K562 (cell line): ENCODE measurements at regions not wholly inside any gene's neighbourhood (a gene's known extent, or its start where the extent isn't known, plus 50 kb on each side); places are given as distances from the start of the nearest gene placed in this dataset.

ENCODE experiments used
- ATAC-seq: fragments of 200-7000 bp; cut with Tn5 transposase; 3 replicates; pipeline ENCODE4 v1.9.1; 2020; ENCODE audit warnings: moderate library complexity
- BruUV-seq: library from RNA; stranded (reverse); fragments of 400-500 nt; replicated peaks from 2 replicates; lab custom pipeline; 2021; lab: Mats Ljungman, UMichigan
- CTCF ChIA-PET: fragments of 300-600 bp; formaldehyde crosslinking; extraction: SDS; loops from one replicate; lab custom pipeline; 2021; ENCODE audit warnings: low intra/inter-chr PET ratio; lab: Yijun Ruan, JAX
- POLR2A ChIA-PET: fragments of 300-600, 350-650 bp; sonication (Branson Sonifier 250); formaldehyde crosslinking; extraction: SDS; loops from one replicate; lab custom pipeline; 2021; ENCODE audit warnings: antibody characterized with exemption, inconsistent platforms; lab: Yijun Ruan, JAX
- DNase-seq, 4 experiments: peaks; one replicate each; pipeline versions ENCODE4 v3.0.0 to v3.0.0-alpha.2; 2011 to 2018; ENCODE audit warnings: low spot score in 3 of 4, mixed read lengths in 3 of 4; ENCODE audit errors: extremely low read depth in 1 of 4
- FAIRE-seq: peaks from 2 replicates; lab custom pipeline; 2011; peaks lifted over from hg19 to GRCh38; lab: Jason Lieb, UNC
- H2AFZ ChIP-seq: 2 replicates; pipeline ENCODE4 v1.6.0; 2011; ENCODE audit warnings: low read depth, low read length, control low read depth, inconsistent platforms
- H3K27ac ChIP-seq: fragments of 200-600 bp; 3 replicates; pipeline ENCODE4 v1.8.0; 2011; ENCODE audit warnings: low read depth, mild to moderate bottlenecking, control low read depth, inconsistent platforms, low read length, moderate library complexity, mixed read lengths; ENCODE audit errors: extremely low read depth
- H3K27me3 ChIP-seq, 2 experiments: fragments of 300-600 bp in 1 of 2; 2 replicates in 1 of 2; 3 replicates in 1 of 2; pipeline versions ENCODE4 v1.6.0 to v1.8.0; 2011; ENCODE audit warnings: inconsistent platforms in 2 of 2, low read length in 2 of 2, mild to moderate bottlenecking in 1 of 2, mixed read lengths in 1 of 2, moderate library complexity in 1 of 2; ENCODE audit not compliant: control insufficient read depth in 2 of 2, insufficient read depth in 2 of 2
- H3K36me3 ChIP-seq: fragments of 300-600 bp; 3 replicates; pipeline ENCODE4 v1.8.0; 2011; ENCODE audit warnings: mild to moderate bottlenecking, low read length, inconsistent platforms; ENCODE audit not compliant: control insufficient read depth, insufficient read depth
- H3K4me1 ChIP-seq, 2 experiments: fragments of 200-600 bp in 1 of 2; replicated peaks in 1 of 2; 2 replicates in 1 of 2; 3 replicates in 1 of 2; pipeline versions ENCODE4 v1.5.1 to v1.8.0; 2011; ENCODE audit warnings: inconsistent platforms in 2 of 2, low read length in 2 of 2, mild to moderate bottlenecking in 1 of 2, mixed read lengths in 1 of 2, moderate library complexity in 1 of 2; ENCODE audit not compliant: control insufficient read depth in 2 of 2, insufficient read depth in 2 of 2
- H3K4me2 ChIP-seq: 2 replicates; pipeline ENCODE4 v1.6.1; 2011; ENCODE audit warnings: low read length, control low read depth, inconsistent platforms, mixed read lengths; ENCODE audit not compliant: insufficient read depth
- H3K4me3 ChIP-seq: fragments of 200-600 bp; sonication (generic), shearing (Covaris generic); 2 replicates; pipeline ENCODE4 v1.5.1; 2016; ENCODE audit warnings: control low read depth, inconsistent platforms
- H3K79me2 ChIP-seq: fragments of 200-600 bp; 3 replicates; pipeline ENCODE4 v1.8.0; 2011; ENCODE audit warnings: low read length, inconsistent platforms; ENCODE audit not compliant: control insufficient read depth, insufficient read depth
- H3K9ac ChIP-seq, 2 experiments: 2 replicates each; pipeline versions ENCODE4 v1.6.0 to v1.6.1; 2011; ENCODE audit warnings: low read depth in 2 of 2, low read length in 2 of 2, control low read depth in 1 of 2, inconsistent platforms in 1 of 2, mild to moderate bottlenecking in 1 of 2, mixed read lengths in 1 of 2; ENCODE audit not compliant: insufficient read depth in 1 of 2
- H3K9me1 ChIP-seq: one replicate; pipeline ENCODE4 v1.6.0; 2011; ENCODE audit warnings: inconsistent platforms, mild to moderate bottlenecking, low read length, moderate library complexity; ENCODE audit not compliant: control insufficient read depth, insufficient read depth
- H3K9me3 ChIP-seq: replicated peaks from 2 replicates; pipeline ENCODE4 v1.5.1; 2011; ENCODE audit warnings: low read depth, low read length, inconsistent platforms; ENCODE audit not compliant: control insufficient read depth, insufficient read depth
- H4K20me1 ChIP-seq: replicated peaks from 2 replicates; pipeline ENCODE4 v1.6.1; 2011; ENCODE audit warnings: low read length, inconsistent platforms, mixed read lengths; ENCODE audit not compliant: control insufficient read depth, insufficient read depth
- ATF1 ChIP-seq, 2 experiments: fragments of 450-650 bp in 1 of 2; IDR thresholded peaks; 2 replicates each; pipeline ENCODE4 v1.6.1; 2016; ENCODE audit warnings: missing compliant biosample characterization in 1 of 2, missing genetic modification characterization in 1 of 2
- BDP1 ChIP-seq: IDR thresholded peaks from 3 replicates; pipeline ENCODE4 v1.6.1; 2011; ENCODE audit not compliant: insufficient read length, insufficient read depth
- CTCFL ChIP-seq: IDR thresholded peaks from 2 replicates; pipeline ENCODE4 v1.6.1; 2011; ENCODE audit warnings: borderline replicate concordance, low read depth, mild to moderate bottlenecking, moderate library complexity, low read length; ENCODE audit not compliant: insufficient read depth, poor library complexity, severe bottlenecking
- ETS1 ChIP-seq: conservative IDR thresholded peaks from 2 replicates; pipeline ENCODE4 v1.6.1; 2011; ENCODE audit warnings: low read depth, mild to moderate bottlenecking, low read length; ENCODE audit not compliant: control insufficient read depth
- FIP1L1 ChIP-seq: fragments of 200-400 bp; formaldehyde crosslinking; IDR thresholded peaks from 2 replicates; pipeline ENCODE4 v1.6.1; 2018; ENCODE audit warnings: mild to moderate bottlenecking, low read depth, low read length; ENCODE audit not compliant: poor library complexity, severe bottlenecking
- NBN ChIP-seq: fragments of 450-650 bp; IDR thresholded peaks from 2 replicates; pipeline ENCODE4 v1.6.1; 2016; ENCODE audit warnings: low read depth, mild to moderate bottlenecking
- POU5F1 ChIP-seq: fragments of 150-350 bp; IDR thresholded peaks from 2 replicates; pipeline ENCODE4 v1.6.1; 2014; ENCODE audit warnings: borderline replicate concordance, low read length, low read depth, mild to moderate bottlenecking; ENCODE audit not compliant: partially characterized antibody
- SETDB1 ChIP-seq: IDR thresholded peaks from one replicate; pipeline ENCODE4 v1.6.1; 2012; ENCODE audit warnings: low read length, control low read depth, inconsistent platforms
- ZC3H4 ChIP-seq: sonication (generic); formaldehyde crosslinking; IDR thresholded peaks from 2 replicates; pipeline ENCODE4 v1.9.0; 2021; ENCODE audit warnings: missing genetic modification reagents, borderline replicate concordance
- ZNF175 ChIP-seq: fragments of 200-800 bp; sonication (Bioruptor generic); IDR thresholded peaks from 2 replicates; pipeline ENCODE4 v1.6.1; 2016; ENCODE audit warnings: low read depth, mild to moderate bottlenecking, missing genetic modification characterization, missing compliant biosample characterization
- ZNF695 ChIP-seq: fragments of 450-650 bp; formaldehyde crosslinking; IDR thresholded peaks from 2 replicates; pipeline ENCODE4 v1.4.0; 2020; ENCODE audit warnings: mild to moderate bottlenecking, moderate library complexity
- ZNF75A ChIP-seq: fragments of 450-650 bp; formaldehyde crosslinking; IDR thresholded peaks from 2 replicates; pipeline ENCODE4 v1.4.0; 2020; ENCODE audit warnings: mild to moderate bottlenecking
- ZZZ3 ChIP-seq: fragments of 450-650 bp; IDR thresholded peaks from 2 replicates; pipeline ENCODE4 v1.6.1; 2016; ENCODE audit warnings: antibody characterized with exemption, mild to moderate bottlenecking, moderate library complexity
- WGBS: fragments of 100-300 bp; shearing (Covaris generic); methylation state at CpG from one replicate; pipeline ENCODE4 v1.1.6; 2016; ENCODE audit warnings: low coverage, mixed read lengths; ENCODE audit not compliant: insufficient coverage; ENCODE audit errors: missing lambda C conversion rate; 5-methylcytosine and 5-hydroxymethylcytosine counted together
- in situ Hi-C: fragments of 300-500 bp; cut with MboI; formaldehyde crosslinking; loops from 4 replicates; pipeline ENCODE4 v1.15.0; 2018; ENCODE audit warnings: inconsistent platforms, mixed read lengths
- intact Hi-C: fragments of 100-400 bp; cut with micrococcal nuclease; formaldehyde crosslinking; loops from 2 replicates; pipeline ENCODE4 v1.14.2; 2022

- FAIRE-seq (no peak), ATAC-seq (no peak), DNase-seq (no peak)
- intact Hi-C loops = no loop called here
- CTCF ChIA-PET = no interaction called here
- H3K27ac ChIP-seq = no peak overlapping the region
- H3K36me3 ChIP-seq = no peaks in the 10 kb centered on the region
- POLR2A ChIA-PET = no interaction called here
- no peaks in the 10 kb centered on the region for H3K4me1 ChIP-seq
- 0% methylated on average over 2 of the region's 4 CpGs for whole genome bisulfite sequencing
- no TSS peak for BruUV-seq
- in situ Hi-C loops = no loop called here
- no peaks in the 10 kb centered on the region for H3K9me1 ChIP-seq
- H3K4me3 ChIP-seq = no peak overlapping the region
- TF ChIP-seq FIP1L1 (no peak), ATF1 (CRISPR knock-in tag; IDR thresholded peaks at IDR 0.05) (no peak), ATF1 (tag; IDR thresholded peaks at IDR 0.05) (no peak), ZNF175 (CRISPR knock-in tag) (no peak), ZC3H4 (CRISPR knock-in tag) (no peak), ZNF75A (CRISPR knock-in tag) (no peak), BDP1 (no peak), POU5F1 (no peak), NBN (no peak), CTCFL (no peak), SETDB1 (no peak), ZZZ3 (no peak), ZNF695 (no peak), ETS1 (no peak)
- H3K4me2 ChIP-seq = no peak overlapping the region
- H3K9ac ChIP-seq = no peak overlapping the region
- H4K20me1 ChIP-seq = no peaks in the 10 kb centered on the region
- H3K27me3 ChIP-seq = no peaks in the 10 kb centered on the region
- H3K9me3 ChIP-seq = no peaks in the 10 kb centered on the region
- H3K79me2 ChIP-seq = no peaks in the 10 kb centered on the region
- H2AFZ ChIP-seq = no peak overlapping the region
Measured at GRCh38 chr3:102830415-102830814, 395.6 kb downstream of the ZPLD1 start.
